A673 (cell line): ENCODE measurements at regions not wholly inside any gene's neighbourhood (a gene's known extent, or its start where the extent isn't known, plus 50 kb on each side); places are given as distances from the start of the nearest gene placed in this dataset.

Experiments used
- BruUV-seq: library from RNA; stranded (reverse); fragments of 400-500 nt; replicated peaks from 2 replicates; lab custom pipeline; 2021; lab: Mats Ljungman, UMichigan
- CTCF ChIA-PET: fragments of 300-600 bp; sonication (Branson Sonifier 250); formaldehyde crosslinking; loops from one replicate; lab custom pipeline; 2022; ENCODE audit warnings: antibody characterized with exemption; lab: Charles Lee
- POLR2A ChIA-PET: fragments of 300-600 bp; sonication (Branson Sonifier 250); formaldehyde crosslinking; loops from one replicate; lab custom pipeline; 2022; ENCODE audit warnings: antibody characterized with exemption; ENCODE audit not compliant: low non-redundant PET; lab: Charles Lee
- DNase-seq: peaks from one replicate; pipeline ENCODE4 v3.0.0-alpha.2; 2015; ENCODE audit warnings: low spot score
- H3K27ac ChIP-seq: fragments of 200-600 bp; sonication (generic); 2 replicates; pipeline ENCODE4 v1.5.1; 2016; ENCODE audit warnings: mixed run types, low read depth, mild to moderate bottlenecking, mixed read lengths, antibody characterized with exemption, low read length; ENCODE audit not compliant: poor library complexity, severe bottlenecking
- H3K27me3 ChIP-seq: fragments of 200-600 bp; sonication (generic); replicated peaks from 2 replicates; pipeline ENCODE4 v1.6.1; 2017; ENCODE audit warnings: mixed run types, low read depth, mild to moderate bottlenecking, mixed read lengths, antibody characterized with exemption, low read length; ENCODE audit not compliant: insufficient read depth, poor library complexity
- H3K36me3 ChIP-seq: fragments of 200-600 bp; sonication (generic); 2 replicates; pipeline ENCODE4 v1.6.1; 2016; ENCODE audit warnings: mixed run types, mild to moderate bottlenecking, mixed read lengths, antibody characterized with exemption, low read length; ENCODE audit not compliant: insufficient read depth, poor library complexity, severe bottlenecking
- H3K4me1 ChIP-seq: fragments of 200-600 bp; sonication (generic); 2 replicates; pipeline ENCODE4 v1.6.1; 2017; ENCODE audit warnings: mixed run types, mild to moderate bottlenecking, mixed read lengths, antibody characterized with exemption, low read length; ENCODE audit not compliant: insufficient read depth, poor library complexity, severe bottlenecking
- H3K4me3 ChIP-seq: fragments of 200-600 bp; sonication (generic); 2 replicates; pipeline ENCODE4 v1.5.1; 2016; ENCODE audit warnings: low read depth, mixed run types, mild to moderate bottlenecking, mixed read lengths, low read length; ENCODE audit not compliant: poor library complexity, severe bottlenecking
- H3K9me3 ChIP-seq: fragments of 200-600 bp; sonication (generic); 2 replicates; pipeline ENCODE4 v1.6.1; 2016; ENCODE audit warnings: mixed run types, low read depth, mild to moderate bottlenecking, mixed read lengths, antibody characterized with exemption, low read length; ENCODE audit not compliant: poor library complexity, severe bottlenecking
- CTCF ChIP-seq: fragments of 300-800, 200-600 bp; sonication (generic); conservative IDR thresholded peaks from 2 replicates; pipeline ENCODE4 v1.5.1; 2017; ENCODE audit warnings: low read depth, mild to moderate bottlenecking, antibody characterized with exemption, low read length, moderate library complexity, mixed read lengths
- EZH2 ChIP-seq: fragments of 200-600 bp; sonication (generic); IDR thresholded peaks from 2 replicates; pipeline ENCODE4 v1.6.1; 2017; ENCODE audit warnings: borderline replicate concordance, low read depth, mild to moderate bottlenecking, mixed read lengths, antibody characterized with exemption, low read length; ENCODE audit not compliant: poor library complexity, severe bottlenecking
- intact Hi-C: fragments of 100-400 bp; cut with micrococcal nuclease; formaldehyde crosslinking; loops from one replicate; pipeline ENCODE4 v1.10.0; 2022; ENCODE audit not compliant: unreplicated experiment

GRCh38 chrX:148380650-148381561 is 119.5 kb upstream of the AFF2 start:
- CTCF ChIA-PET: no interaction called here
- peaks cover 3% of the 10 kb centered on the region for H3K9me3 ChIP-seq
- no peak for TF ChIP-seq CTCF
- TF ChIP-seq EZH2: no peak

DNA sequence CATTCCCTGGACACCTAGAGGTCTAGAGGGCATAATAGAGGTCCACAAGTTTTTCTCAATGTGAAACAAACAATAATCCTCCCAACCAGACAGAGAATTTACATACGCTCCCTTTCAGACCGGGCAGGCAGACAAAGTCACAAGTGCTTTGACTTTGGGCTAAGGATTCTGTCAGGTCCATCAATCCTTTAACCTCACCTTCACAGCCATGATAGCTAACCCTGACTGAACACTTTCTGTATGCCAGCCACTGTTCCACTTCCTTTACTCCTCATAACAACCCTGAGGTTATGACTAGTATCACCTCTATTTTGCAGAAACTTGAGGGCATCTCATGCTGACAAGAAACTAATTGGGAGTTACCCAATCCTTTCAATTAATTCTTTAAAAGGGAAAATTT is 118.8 kb upstream of the AFF2 start:
- no peak for DNase-seq
- POLR2A ChIA-PET: no interaction called here
- Histone ChIP-seq H3K9me3 (peaks cover 8% of the 10 kb centered on the region), H3K36me3 (no peaks in the 10 kb centered on the region), H3K4me3 (no peak overlapping the region), H3K27ac (no peak overlapping the region), H3K27me3 (no peaks in the 10 kb centered on the region), H3K4me1 (no peaks in the 10 kb centered on the region)
- intact Hi-C loops: no loop called here
- CTCF ChIA-PET: no interaction called here
- BruUV-seq: no TSS peak
- TF ChIP-seq EZH2 (no peak), CTCF (no peak)

More at GRCh38 chrX:148380650-148381561, 119.5 kb upstream of the AFF2 start:
- Histone ChIP-seq H3K27ac (no peak overlapping the region), H3K4me3 (no peak overlapping the region), H3K4me1 (no peaks in the 10 kb centered on the region), H3K36me3 (no peaks in the 10 kb centered on the region), H3K27me3 (no peaks in the 10 kb centered on the region)
- POLR2A ChIA-PET: no interaction called here
- no peak for DNase-seq
- BruUV-seq: no TSS peak
- intact Hi-C loops: no loop called here

DNA sequence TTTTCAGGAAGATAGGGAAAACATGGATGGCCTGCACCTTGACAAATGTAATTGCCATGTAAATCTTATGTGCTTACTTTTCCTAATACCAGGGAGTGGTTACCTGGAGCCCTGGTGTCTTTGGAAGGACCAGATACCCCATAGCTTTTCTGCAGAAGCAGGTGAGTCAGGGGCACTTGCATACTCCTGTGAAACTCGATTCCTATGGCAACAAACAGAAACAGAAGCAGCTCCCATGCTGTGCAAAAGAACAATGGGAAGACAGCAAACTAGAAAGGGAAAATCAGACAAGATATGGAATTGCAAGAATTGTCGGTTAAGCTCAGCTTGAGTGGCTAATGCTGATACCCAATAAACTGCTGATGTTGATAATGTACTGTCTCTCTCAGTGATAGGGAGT is 117.4 kb upstream of the AFF2 start:
- no peak overlapping the region for H3K4me3 ChIP-seq

More for the DNA sequence above, 117.4 kb upstream of the AFF2 start:
- Histone ChIP-seq H3K4me1 (no peaks in the 10 kb centered on the region), H3K9me3 (peaks cover 21% of the 10 kb centered on the region), H3K36me3 (no peaks in the 10 kb centered on the region), H3K27ac (no peak overlapping the region), H3K27me3 (no peaks in the 10 kb centered on the region)
- ChIA-PET POLR2A (no interaction called here), CTCF (no interaction called here)
- TF ChIP-seq CTCF (no peak), EZH2 (no peak)
- DNase-seq: no peak
- intact Hi-C loops: no loop called here
- no TSS peak for BruUV-seq
